HG02642 (cell line): ENCODE measurements at regions not wholly inside any gene's neighbourhood (a gene's known extent, or its start where the extent isn't known, plus 50 kb on each side); places are given as distances from the start of the nearest gene placed in this dataset.

Experiments used
- ATAC-seq: cut with Tn5 transposase; IDR thresholded peaks from one replicate; pipeline ENCODE4 v1.9.1; 2021; ENCODE audit warnings: mild to moderate bottlenecking; ENCODE audit not compliant: unreplicated experiment, poor library complexity

GRCh38 chr5:8436924-8437323 lies 568.0 kb downstream of the MTRR start:
- ATAC-seq, result no peak

- no peak for ATAC-seq
Observed at GRCh38 chr5:8445139-8445538, 576.2 kb downstream of the MTRR start.

- peak; percentile 61 for ATAC-seq
Observed at GRCh38 chr5:8446179-8446578, 577.2 kb downstream of the MTRR start.

- no peak for ATAC-seq
Observed at GRCh38 chr5:8456846-8457186, 587.9 kb downstream of the MTRR start.

- ATAC-seq, result peak; percentile 95
Observed at GRCh38 chr5:8457187-8458037, 588.5 kb downstream of the MTRR start.

GRCh38 chr5:8458038-8458383 lies 589.1 kb downstream of the MTRR start:
- ATAC-seq, result peak; percentile 31

GRCh38 chr5:8461543-8461942 lies 592.6 kb downstream of the MTRR start:
- no peak for ATAC-seq

GRCh38 chr5:8462565-8462964 lies 593.6 kb downstream of the MTRR start:
- no peak for ATAC-seq

GRCh38 chr5:8470489-8470888 lies 601.5 kb downstream of the MTRR start:
- no peak for ATAC-seq

- no peak for ATAC-seq
Observed at GRCh38 chr5:8471581-8471980, 602.6 kb downstream of the MTRR start.

GRCh38 chr5:8473016-8473415 lies 604.1 kb downstream of the MTRR start:
- no peak for ATAC-seq

- ATAC-seq, result no peak
Observed at GRCh38 chr5:8473827-8474568, 605.0 kb downstream of the MTRR start.

GRCh38 chr5:8474569-8474930 lies 605.6 kb downstream of the MTRR start:
- no peak for ATAC-seq

GRCh38 chr5:8478326-8478725 lies 609.4 kb downstream of the MTRR start:
- no peak for ATAC-seq

- ATAC-seq, result no peak
Observed at GRCh38 chr5:8481007-8481406, 612.1 kb downstream of the MTRR start.

- ATAC-seq, result no peak
Observed at GRCh38 chr5:8491254-8491653, 622.3 kb downstream of the MTRR start.

GRCh38 chr5:8493176-8493575 lies 624.2 kb downstream of the MTRR start:
- no peak for ATAC-seq

GRCh38 chr5:8500426-8500825 lies 631.5 kb downstream of the MTRR start:
- ATAC-seq, result no peak

- no peak for ATAC-seq
Observed at GRCh38 chr5:8505196-8505595, 636.2 kb downstream of the MTRR start.

- no peak for ATAC-seq
Observed at GRCh38 chr5:8508231-8508630, 639.3 kb downstream of the MTRR start.

GRCh38 chr5:8516356-8516755 lies 647.4 kb downstream of the MTRR start:
- ATAC-seq, result no peak

- ATAC-seq, result no peak
Observed at GRCh38 chr5:8517456-8517855, 648.5 kb downstream of the MTRR start.
